AG09319 (cell line): ENCODE measurements at regions not wholly inside any gene's neighbourhood (a gene's known extent, or its start where the extent isn't known, plus 50 kb on each side); places are given as distances from the start of the nearest gene placed in this dataset.
"Not testable (repeated sequence)": the region's sequence is repeated elsewhere in the genome, so short reads cannot be mapped to it uniquely, and the experiment has no call there.

Experiments used
- DNase-seq: peaks from one replicate; pipeline ENCODE4 v3.0.0-alpha.2; 2010; ENCODE audit warnings: low read depth; ENCODE audit errors: extremely low read depth
- CTCF ChIP-seq: IDR thresholded peaks from 2 replicates; pipeline ENCODE4 v1.5.1; 2011; ENCODE audit warnings: low read depth, mild to moderate bottlenecking, inconsistent platforms, low read length, moderate library complexity

GRCh38 chr2:192500550-192501200, 305.9 kb upstream of the TMEFF2 start:
- TF ChIP-seq CTCF = no peak
- no peak for DNase-seq

GRCh38 chr2:192499476-192499875, 304.7 kb upstream of the TMEFF2 start:
- no peak for DNase-seq
- no peak for TF ChIP-seq CTCF

- no peak for TF ChIP-seq CTCF
- DNase-seq = no peak
Observed at GRCh38 chr2:192498747-192499146, 304.0 kb upstream of the TMEFF2 start.

DNA sequence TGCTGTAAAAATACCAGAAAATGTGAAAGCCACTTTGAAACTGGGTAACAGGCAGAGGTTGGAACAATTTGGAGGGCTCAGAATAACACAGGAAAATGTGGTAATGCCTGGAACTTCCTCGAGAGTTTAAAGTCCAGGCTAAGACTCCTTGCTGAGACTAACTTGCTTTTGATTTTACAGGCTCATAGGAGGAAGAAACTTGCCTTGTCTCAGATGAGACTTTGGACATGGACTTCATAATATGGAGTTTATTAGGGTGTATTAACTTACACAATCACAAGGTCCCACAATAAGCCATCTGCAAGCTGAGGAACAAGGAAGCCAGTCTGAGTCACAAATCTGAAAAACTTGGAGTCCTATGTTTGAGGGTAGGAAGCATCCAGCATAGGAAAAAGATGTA, 293.4 kb upstream of the TMEFF2 start:
- not testable (repeated sequence) for DNase-seq

DNA sequence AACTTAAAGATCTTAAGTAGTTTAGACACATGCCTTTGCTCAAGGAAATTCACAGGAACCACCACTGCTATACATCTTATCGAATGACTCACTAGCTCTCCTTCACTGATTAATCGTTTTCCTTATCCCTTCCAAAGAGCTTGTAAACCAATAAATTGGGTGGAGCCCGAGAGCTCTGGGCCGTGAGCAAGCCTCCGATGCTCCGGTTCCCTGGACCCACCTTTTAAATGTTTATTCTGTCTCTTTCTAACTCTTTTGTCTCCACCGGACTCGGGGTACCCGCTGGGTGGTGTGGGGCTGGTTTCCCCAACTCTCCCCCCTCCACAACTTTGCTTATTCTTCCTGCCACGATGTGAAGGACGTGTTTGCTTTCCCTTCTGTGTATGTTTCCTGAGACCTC, 292.9 kb upstream of the TMEFF2 start:
- DNase-seq = no peak
- no peak for TF ChIP-seq CTCF

DNA sequence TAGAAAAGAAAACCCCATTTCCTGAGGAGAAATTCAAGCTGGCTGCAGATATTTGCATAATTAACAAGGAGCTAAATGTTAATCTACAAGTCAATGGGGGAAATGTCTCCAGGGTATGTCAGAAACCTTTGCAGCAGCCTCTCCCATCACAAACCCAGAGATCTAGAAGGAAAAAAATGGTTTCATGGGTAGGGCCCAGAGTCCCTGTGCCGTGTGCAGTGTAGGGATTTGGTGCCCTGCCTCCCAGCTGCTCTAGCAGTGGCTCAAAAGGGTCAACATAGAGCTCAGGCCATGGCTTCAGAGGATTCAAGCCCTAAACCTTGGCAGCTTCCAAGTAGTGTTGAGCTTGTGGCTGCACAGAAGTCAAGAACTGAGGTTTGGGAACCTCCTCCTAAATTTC, 290.2 kb upstream of the TMEFF2 start:
- no peak for DNase-seq
- no peak for TF ChIP-seq CTCF

DNA sequence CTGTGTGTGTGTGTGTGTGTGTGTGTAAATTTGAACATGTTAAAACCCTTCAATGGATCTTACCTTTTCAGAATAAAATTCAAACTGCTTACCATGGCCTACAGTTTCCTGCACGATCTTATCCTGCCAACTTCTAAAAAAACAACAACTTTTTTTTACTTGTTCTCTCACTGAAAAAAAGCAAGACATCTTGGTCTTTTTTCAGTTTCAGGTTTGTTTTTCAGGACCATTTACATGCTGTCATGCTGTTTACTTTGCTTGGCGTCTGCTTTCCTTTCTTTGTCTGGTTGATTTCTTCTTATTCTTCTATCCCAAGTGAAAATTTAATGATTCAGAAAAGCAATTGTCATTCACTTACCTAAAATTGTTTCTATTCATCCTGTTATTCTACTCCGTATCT, 286.3 kb upstream of the TMEFF2 start:
- TF ChIP-seq CTCF = no peak
- no peak for DNase-seq

DNA sequence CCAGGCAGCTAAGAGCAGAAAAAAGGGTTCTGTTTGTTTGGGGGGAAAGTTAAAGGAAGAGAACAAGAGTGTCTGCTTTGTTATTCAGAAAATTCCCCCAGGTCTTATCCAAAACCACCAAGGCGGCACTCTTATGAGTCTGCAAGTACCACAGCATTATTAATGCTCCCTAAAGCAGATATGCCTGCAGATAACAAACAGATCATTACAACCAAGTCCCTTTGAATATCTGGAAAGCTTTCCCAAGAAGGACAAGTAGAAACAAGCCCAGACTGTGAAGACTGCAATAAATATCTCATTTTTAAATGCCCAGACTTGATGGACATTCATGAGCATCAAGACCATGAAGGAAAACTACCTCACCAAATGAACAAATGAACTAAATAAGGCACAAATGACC, 278.6 kb upstream of the TMEFF2 start:
- TF ChIP-seq CTCF = no peak
- DNase-seq = no peak
